A673 (cell line): ENCODE measurements at regions not wholly inside any gene's neighbourhood (a gene's known extent, or its start where the extent isn't known, plus 50 kb on each side); places are given as distances from the start of the nearest gene placed in this dataset.

Source experiments
- BruUV-seq: library from RNA; stranded (reverse); fragments of 400-500 nt; replicated peaks from 2 replicates; lab custom pipeline; 2021; lab: Mats Ljungman, UMichigan
- CTCF ChIA-PET: fragments of 300-600 bp; sonication (Branson Sonifier 250); formaldehyde crosslinking; loops from one replicate; lab custom pipeline; 2022; ENCODE audit warnings: antibody characterized with exemption; lab: Charles Lee
- POLR2A ChIA-PET: fragments of 300-600 bp; sonication (Branson Sonifier 250); formaldehyde crosslinking; loops from one replicate; lab custom pipeline; 2022; ENCODE audit warnings: antibody characterized with exemption; ENCODE audit not compliant: low non-redundant PET; lab: Charles Lee
- DNase-seq: peaks from one replicate; pipeline ENCODE4 v3.0.0-alpha.2; 2015; ENCODE audit warnings: low spot score
- H3K27ac ChIP-seq: fragments of 200-600 bp; sonication (generic); 2 replicates; pipeline ENCODE4 v1.5.1; 2016; ENCODE audit warnings: mixed run types, low read depth, mild to moderate bottlenecking, mixed read lengths, antibody characterized with exemption, low read length; ENCODE audit not compliant: poor library complexity, severe bottlenecking
- H3K27me3 ChIP-seq: fragments of 200-600 bp; sonication (generic); replicated peaks from 2 replicates; pipeline ENCODE4 v1.6.1; 2017; ENCODE audit warnings: mixed run types, low read depth, mild to moderate bottlenecking, mixed read lengths, antibody characterized with exemption, low read length; ENCODE audit not compliant: insufficient read depth, poor library complexity
- H3K36me3 ChIP-seq: fragments of 200-600 bp; sonication (generic); 2 replicates; pipeline ENCODE4 v1.6.1; 2016; ENCODE audit warnings: mixed run types, mild to moderate bottlenecking, mixed read lengths, antibody characterized with exemption, low read length; ENCODE audit not compliant: insufficient read depth, poor library complexity, severe bottlenecking
- H3K4me1 ChIP-seq: fragments of 200-600 bp; sonication (generic); 2 replicates; pipeline ENCODE4 v1.6.1; 2017; ENCODE audit warnings: mixed run types, mild to moderate bottlenecking, mixed read lengths, antibody characterized with exemption, low read length; ENCODE audit not compliant: insufficient read depth, poor library complexity, severe bottlenecking
- H3K4me3 ChIP-seq: fragments of 200-600 bp; sonication (generic); 2 replicates; pipeline ENCODE4 v1.5.1; 2016; ENCODE audit warnings: low read depth, mixed run types, mild to moderate bottlenecking, mixed read lengths, low read length; ENCODE audit not compliant: poor library complexity, severe bottlenecking
- H3K9me3 ChIP-seq: fragments of 200-600 bp; sonication (generic); 2 replicates; pipeline ENCODE4 v1.6.1; 2016; ENCODE audit warnings: mixed run types, low read depth, mild to moderate bottlenecking, mixed read lengths, antibody characterized with exemption, low read length; ENCODE audit not compliant: poor library complexity, severe bottlenecking
- EZH2 ChIP-seq: fragments of 200-600 bp; sonication (generic); IDR thresholded peaks from 2 replicates; pipeline ENCODE4 v1.6.1; 2017; ENCODE audit warnings: borderline replicate concordance, low read depth, mild to moderate bottlenecking, mixed read lengths, antibody characterized with exemption, low read length; ENCODE audit not compliant: poor library complexity, severe bottlenecking
- intact Hi-C: fragments of 100-400 bp; cut with micrococcal nuclease; formaldehyde crosslinking; loops from one replicate; pipeline ENCODE4 v1.10.0; 2022; ENCODE audit not compliant: unreplicated experiment
- TF ChIP-seq, protein P1 (sequence below): fragments of 300-800, 200-600 bp; sonication (generic); conservative IDR thresholded peaks from 2 replicates; pipeline ENCODE4 v1.5.1; 2017; ENCODE audit warnings: low read depth, mild to moderate bottlenecking, antibody characterized with exemption, low read length, moderate library complexity, mixed read lengths

DNA sequence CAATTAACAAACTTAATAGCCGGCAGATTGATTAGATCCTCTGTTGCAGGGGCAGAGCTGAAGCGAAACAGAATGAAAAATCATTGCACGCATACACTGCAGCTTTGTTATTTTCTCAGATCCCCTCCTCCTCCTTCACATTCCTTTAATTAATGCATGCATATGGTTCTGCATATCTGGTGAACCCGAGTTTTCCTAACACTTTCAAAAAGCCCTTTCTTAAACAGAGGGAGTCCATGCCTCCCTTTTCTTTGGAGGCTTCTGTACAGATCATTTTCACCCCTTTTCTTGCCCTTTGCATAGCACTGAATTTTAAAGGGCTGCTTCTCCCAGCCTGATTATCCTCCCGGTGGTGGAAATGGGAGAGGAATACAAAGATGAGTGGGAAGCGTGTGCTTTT is 136.6 kb upstream of the TBCA start:
- intact Hi-C loops = no loop called here
- Histone ChIP-seq H3K27me3 (peaks cover 61% of the 10 kb centered on the region), H3K4me1 (no peaks in the 10 kb centered on the region), H3K9me3 (no peaks in the 10 kb centered on the region), H3K4me3 (no peak overlapping the region), H3K36me3 (no peaks in the 10 kb centered on the region), H3K27ac (no peak overlapping the region)
- no TSS peak for BruUV-seq
- DNase-seq = no peak
- POLR2A ChIA-PET = no interaction called here
- no peak for TF ChIP-seq EZH2
- TF ChIP-seq, protein P1, sequence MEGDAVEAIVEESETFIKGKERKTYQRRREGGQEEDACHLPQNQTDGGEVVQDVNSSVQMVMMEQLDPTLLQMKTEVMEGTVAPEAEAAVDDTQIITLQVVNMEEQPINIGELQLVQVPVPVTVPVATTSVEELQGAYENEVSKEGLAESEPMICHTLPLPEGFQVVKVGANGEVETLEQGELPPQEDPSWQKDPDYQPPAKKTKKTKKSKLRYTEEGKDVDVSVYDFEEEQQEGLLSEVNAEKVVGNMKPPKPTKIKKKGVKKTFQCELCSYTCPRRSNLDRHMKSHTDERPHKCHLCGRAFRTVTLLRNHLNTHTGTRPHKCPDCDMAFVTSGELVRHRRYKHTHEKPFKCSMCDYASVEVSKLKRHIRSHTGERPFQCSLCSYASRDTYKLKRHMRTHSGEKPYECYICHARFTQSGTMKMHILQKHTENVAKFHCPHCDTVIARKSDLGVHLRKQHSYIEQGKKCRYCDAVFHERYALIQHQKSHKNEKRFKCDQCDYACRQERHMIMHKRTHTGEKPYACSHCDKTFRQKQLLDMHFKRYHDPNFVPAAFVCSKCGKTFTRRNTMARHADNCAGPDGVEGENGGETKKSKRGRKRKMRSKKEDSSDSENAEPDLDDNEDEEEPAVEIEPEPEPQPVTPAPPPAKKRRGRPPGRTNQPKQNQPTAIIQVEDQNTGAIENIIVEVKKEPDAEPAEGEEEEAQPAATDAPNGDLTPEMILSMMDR = no peak
- CTCF ChIA-PET = no interaction called here

DNA sequence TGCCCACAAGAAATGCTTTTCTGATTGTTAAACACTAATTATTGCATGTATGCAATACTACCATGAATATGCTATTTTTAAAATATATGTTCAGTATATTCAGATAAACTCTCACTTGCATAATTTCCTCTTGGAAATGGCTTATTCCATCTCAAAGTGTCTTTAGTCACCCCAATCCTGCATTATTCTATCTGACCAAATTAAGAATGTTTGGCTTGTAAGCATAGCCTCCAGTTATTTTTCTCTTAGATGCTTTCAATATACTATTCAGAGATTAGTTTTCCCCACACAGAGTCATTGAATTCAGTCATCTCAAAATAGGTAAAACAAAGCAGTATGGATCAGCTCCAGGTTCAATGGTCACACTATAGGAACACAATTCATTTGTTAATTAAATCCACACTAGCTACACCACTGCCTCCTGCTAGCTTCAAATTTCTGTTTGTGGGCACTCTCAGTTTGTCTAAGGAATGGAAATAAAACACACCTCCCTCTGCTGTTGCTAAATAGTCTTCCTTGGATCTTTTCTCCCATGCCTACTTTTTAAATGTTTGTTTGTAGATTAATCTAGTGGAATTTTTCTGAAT is 134.6 kb upstream of the TBCA start:
- TF ChIP-seq EZH2 = no peak
- TF ChIP-seq, protein P1 = no peak
- no peak for DNase-seq
- no TSS peak for BruUV-seq
- H3K9me3 ChIP-seq = no peaks in the 10 kb centered on the region
- no peaks in the 10 kb centered on the region for H3K4me1 ChIP-seq
- H3K27ac ChIP-seq = no peak overlapping the region
- CTCF ChIA-PET = no interaction called here
- no peak overlapping the region for H3K4me3 ChIP-seq
- no peaks in the 10 kb centered on the region for H3K36me3 ChIP-seq
- peaks cover 62% of the 10 kb centered on the region for H3K27me3 ChIP-seq
- intact Hi-C loops = no loop called here
- POLR2A ChIA-PET = no interaction called here

DNA sequence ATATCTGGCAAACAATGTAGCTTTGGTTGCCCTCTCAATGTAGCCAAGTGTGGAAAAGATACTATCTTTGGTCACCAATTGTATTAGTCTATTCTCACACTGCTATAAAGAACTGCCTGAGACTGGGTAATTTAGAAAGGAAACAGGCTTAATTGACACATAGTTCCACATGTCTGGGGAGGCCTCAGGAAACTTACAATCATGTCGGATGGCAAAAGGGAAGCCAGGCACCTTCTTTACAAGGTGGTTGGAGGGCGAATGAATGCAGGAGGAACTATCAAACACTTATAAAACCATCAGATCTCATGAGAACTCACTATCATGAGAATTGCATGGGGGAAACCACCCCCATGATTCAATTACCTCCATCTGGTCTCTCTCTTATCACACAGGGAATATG is 133.1 kb upstream of the TBCA start:
- DNase-seq = no peak
- ChIA-PET POLR2A (no interaction called here), CTCF (no interaction called here)
- Histone ChIP-seq H3K4me3 (no peak overlapping the region), H3K9me3 (no peaks in the 10 kb centered on the region), H3K27me3 (peaks cover 66% of the 10 kb centered on the region), H3K4me1 (no peaks in the 10 kb centered on the region), H3K27ac (no peak overlapping the region), H3K36me3 (no peaks in the 10 kb centered on the region)
- no TSS peak for BruUV-seq
- intact Hi-C loops = no loop called here
- no peak for TF ChIP-seq EZH2
- TF ChIP-seq, protein P1 = no peak
